IMR-90 (cell line): ENCODE measurements at regions not wholly inside any gene's neighbourhood (a gene's known extent, or its start where the extent isn't known, plus 50 kb on each side); places are given as distances from the start of the nearest gene placed in this dataset.

Source experiments
- ELK1 ChIP-seq: fragments of 150-350 bp; IDR thresholded peaks from 2 replicates; pipeline ENCODE4 v1.6.1; 2016; ENCODE audit warnings: low read depth, mild to moderate bottlenecking, low read length, moderate library complexity, borderline replicate concordance
- POLR2A ChIP-seq: IDR thresholded peaks from 2 replicates; pipeline ENCODE4 v1.6.1; 2012; ENCODE audit warnings: mild to moderate bottlenecking, low read depth, low read length
- RAD21 ChIP-seq: IDR thresholded peaks from 2 replicates; pipeline ENCODE4 v1.6.1; 2012; ENCODE audit warnings: low read length, improper control_type of control experiment
- RFX5 ChIP-seq: IDR thresholded peaks from 2 replicates; pipeline ENCODE4 v1.8.0; 2012; ENCODE audit warnings: low read depth, mild to moderate bottlenecking, low read length, moderate library complexity
- USF2 ChIP-seq: fragments of 150-350 bp; IDR thresholded peaks from 2 replicates; pipeline ENCODE4 v1.6.1; 2017; ENCODE audit warnings: mild to moderate bottlenecking, antibody characterized with exemption, low read length, low read depth
- TF ChIP-seq, protein P1 (sequence below): conservative IDR thresholded peaks from 2 replicates; pipeline ENCODE4 v1.5.1; 2012; ENCODE audit warnings: mild to moderate bottlenecking, low read depth, low read length, improper control_type of control experiment

- TF ChIP-seq, protein P1, sequence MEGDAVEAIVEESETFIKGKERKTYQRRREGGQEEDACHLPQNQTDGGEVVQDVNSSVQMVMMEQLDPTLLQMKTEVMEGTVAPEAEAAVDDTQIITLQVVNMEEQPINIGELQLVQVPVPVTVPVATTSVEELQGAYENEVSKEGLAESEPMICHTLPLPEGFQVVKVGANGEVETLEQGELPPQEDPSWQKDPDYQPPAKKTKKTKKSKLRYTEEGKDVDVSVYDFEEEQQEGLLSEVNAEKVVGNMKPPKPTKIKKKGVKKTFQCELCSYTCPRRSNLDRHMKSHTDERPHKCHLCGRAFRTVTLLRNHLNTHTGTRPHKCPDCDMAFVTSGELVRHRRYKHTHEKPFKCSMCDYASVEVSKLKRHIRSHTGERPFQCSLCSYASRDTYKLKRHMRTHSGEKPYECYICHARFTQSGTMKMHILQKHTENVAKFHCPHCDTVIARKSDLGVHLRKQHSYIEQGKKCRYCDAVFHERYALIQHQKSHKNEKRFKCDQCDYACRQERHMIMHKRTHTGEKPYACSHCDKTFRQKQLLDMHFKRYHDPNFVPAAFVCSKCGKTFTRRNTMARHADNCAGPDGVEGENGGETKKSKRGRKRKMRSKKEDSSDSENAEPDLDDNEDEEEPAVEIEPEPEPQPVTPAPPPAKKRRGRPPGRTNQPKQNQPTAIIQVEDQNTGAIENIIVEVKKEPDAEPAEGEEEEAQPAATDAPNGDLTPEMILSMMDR: no peak
- no peak for TF ChIP-seq ELK1
- no peak for TF ChIP-seq RFX5
- TF ChIP-seq POLR2A: no peak
- no peak for TF ChIP-seq USF2
- TF ChIP-seq RAD21: no peak
Observed at GRCh38 chr9:22331533-22331932, 115.1 kb upstream of the DMRTA1 start.
